ENCODE measurements at regions not wholly inside any gene's neighbourhood (a gene's known extent, or its start where the extent isn't known, plus 50 kb on each side); places are given as distances from the start of the nearest gene placed in this dataset.

GRCh38 chr2:64315291-64315960, 138.5 kb upstream of the LGALSL start:
- no peaks in the 10 kb centered on the region for H3K79me1 ChIP-seq (replicated peaks; ENCODE audit: low read length, poor library complexity, severe bottlenecking)
- WGBS = 90% methylated on average over 6 of the region's 6 CpGs
- no peak overlapping the region for H3K9ac ChIP-seq (ENCODE audit: low read length)
- no peak overlapping the region for H3K27ac ChIP-seq (ENCODE audit: low read length, poor library complexity, severe bottlenecking)
- H3K14ac ChIP-seq (ENCODE audit: low read length in 2 of 2) = no peak overlapping the region
- H2BK120ac ChIP-seq (ENCODE audit: low read depth, low read length) = no peak overlapping the region
- no peak overlapping the region for H4K8ac ChIP-seq (ENCODE audit: low read length)
- H2AFZ ChIP-seq (ENCODE audit: low read depth, low read length) = no peak overlapping the region
- no peak overlapping the region for H2BK15ac ChIP-seq (ENCODE audit: low read depth, poor library complexity, severe bottlenecking)
- H3K27me3 ChIP-seq (ENCODE audit: control insufficient read depth in 1 of 2, insufficient read depth in 1 of 2, low read length in 2 of 2) = peaks cover 15 to 17% of the 10 kb centered on the region in 2 experiments
- no peak overlapping the region for H3K4me2 ChIP-seq (ENCODE audit: low read length, poor library complexity, severe bottlenecking)
- no peak overlapping the region for H3K18ac ChIP-seq (ENCODE audit: low read depth in 1 of 2, low read length in 2 of 2)
- H2BK5ac ChIP-seq (ENCODE audit: low read depth, low read length, poor library complexity, severe bottlenecking) = no peak overlapping the region
- no peaks in the 10 kb centered on the region for H3K9me3 ChIP-seq (ENCODE audit: control insufficient read depth, low read length)
- DNase-seq = no peak
- H2BK12ac ChIP-seq (ENCODE audit: low read length in 2 of 2) = no peak overlapping the region
- no peak overlapping the region for H3K4me3 ChIP-seq (ENCODE audit: insufficient read depth in 1 of 2, low read depth in 1 of 2, low read length in 2 of 2)
- H3K4me1 ChIP-seq (ENCODE audit: control insufficient read depth, insufficient read depth, low read depth, low read length) = peaks cover 2% of the 10 kb centered on the region
- H3K4ac ChIP-seq (ENCODE audit: low read depth in 1 of 2, low read length in 2 of 2) = no peak overlapping the region
- H4K91ac ChIP-seq (ENCODE audit: low read length) = no peak overlapping the region
- no peaks in the 10 kb centered on the region for H3K36me3 ChIP-seq (ENCODE audit: control insufficient read depth in 1 of 2, insufficient read depth in 2 of 2, low read depth in 1 of 2, low read length in 2 of 2)
- no peak overlapping the region for H3K23ac ChIP-seq (ENCODE audit: low read length in 2 of 2)
- no peak overlapping the region for H2AK5ac ChIP-seq (ENCODE audit: low read length, severe bottlenecking)

GRCh38 chr2:64317707-64318475, 136.1 kb upstream of the LGALSL start:
- H3K4me2 ChIP-seq (ENCODE audit: low read length, poor library complexity, severe bottlenecking) = no peak overlapping the region
- H3K14ac ChIP-seq (ENCODE audit: low read length in 2 of 2) = no peak overlapping the region
- no peak overlapping the region for H2BK5ac ChIP-seq (ENCODE audit: low read depth, low read length, poor library complexity, severe bottlenecking)
- whole genome bisulfite sequencing = 75% methylated on average over 1 of the region's 2 CpGs
- H2AFZ ChIP-seq (ENCODE audit: low read depth, low read length) = no peak overlapping the region
- H2BK12ac ChIP-seq (ENCODE audit: low read length in 2 of 2) = no peak overlapping the region
- no peak overlapping the region for H2AK5ac ChIP-seq (ENCODE audit: low read length, severe bottlenecking)
- H3K23ac ChIP-seq (ENCODE audit: low read length in 2 of 2) = no peak overlapping the region
- H3K9ac ChIP-seq (ENCODE audit: low read length) = no peak overlapping the region
- no peak overlapping the region for H3K27ac ChIP-seq (ENCODE audit: low read length, poor library complexity, severe bottlenecking)
- H3K4me3 ChIP-seq (ENCODE audit: insufficient read depth in 1 of 2, low read depth in 1 of 2, low read length in 2 of 2) = no peak overlapping the region
- no peak overlapping the region for H3K18ac ChIP-seq (ENCODE audit: low read depth in 1 of 2, low read length in 2 of 2)
- peaks cover 5% of the 10 kb centered on the region for H3K9me3 ChIP-seq (ENCODE audit: control insufficient read depth, low read length)
- H3K36me3 ChIP-seq (ENCODE audit: control insufficient read depth in 1 of 2, insufficient read depth in 2 of 2, low read depth in 1 of 2, low read length in 2 of 2) = no peaks in the 10 kb centered on the region
- H4K8ac ChIP-seq (ENCODE audit: low read length) = no peak overlapping the region
- no peak overlapping the region for H2BK120ac ChIP-seq (ENCODE audit: low read depth, low read length)
- H4K91ac ChIP-seq (ENCODE audit: low read length) = no peak overlapping the region
- H2BK15ac ChIP-seq (ENCODE audit: low read depth, poor library complexity, severe bottlenecking) = no peak overlapping the region
- no peak overlapping the region for H3K4ac ChIP-seq (ENCODE audit: low read depth in 1 of 2, low read length in 2 of 2)
- peaks cover 2% of the 10 kb centered on the region for H3K4me1 ChIP-seq (ENCODE audit: control insufficient read depth, insufficient read depth, low read depth, low read length)
- peaks cover 17 to 27% of the 10 kb centered on the region in 2 experiments for H3K27me3 ChIP-seq (ENCODE audit: control insufficient read depth in 1 of 2, insufficient read depth in 1 of 2, low read length in 2 of 2)
- no peak for DNase-seq
- H3K79me1 ChIP-seq (replicated peaks; ENCODE audit: low read length, poor library complexity, severe bottlenecking) = no peaks in the 10 kb centered on the region

- Histone ChIP-seq H3K4me1 (ENCODE audit: control insufficient read depth, insufficient read depth, low read depth, low read length) (peaks cover 2% of the 10 kb centered on the region), H3K27me3 (ENCODE audit: control insufficient read depth in 1 of 2, insufficient read depth in 1 of 2, low read length in 2 of 2) (peaks cover 21 to 31% of the 10 kb centered on the region in 2 experiments), H2BK15ac (ENCODE audit: low read depth, poor library complexity, severe bottlenecking) (no peak overlapping the region), H4K8ac (ENCODE audit: low read length) (no peak overlapping the region), H3K4me2 (ENCODE audit: low read length, poor library complexity, severe bottlenecking) (no peak overlapping the region), H3K4ac (ENCODE audit: low read depth in 1 of 2, low read length in 2 of 2) (no peak overlapping the region), H4K91ac (ENCODE audit: low read length) (no peak overlapping the region), H2BK12ac (ENCODE audit: low read length in 2 of 2) (no peak overlapping the region), H3K18ac (ENCODE audit: low read depth in 1 of 2, low read length in 2 of 2) (no peak overlapping the region), H3K23ac (ENCODE audit: low read length in 2 of 2) (no peak overlapping the region), H3K36me3 (ENCODE audit: control insufficient read depth in 1 of 2, insufficient read depth in 2 of 2, low read depth in 1 of 2, low read length in 2 of 2) (no peaks in the 10 kb centered on the region), H2BK5ac (ENCODE audit: low read depth, low read length, poor library complexity, severe bottlenecking) (no peak overlapping the region), H3K79me1 (replicated peaks; ENCODE audit: low read length, poor library complexity, severe bottlenecking) (no peaks in the 10 kb centered on the region), H3K4me3 (ENCODE audit: insufficient read depth in 1 of 2, low read depth in 1 of 2, low read length in 2 of 2) (no peak overlapping the region), H2AFZ (ENCODE audit: low read depth, low read length) (no peak overlapping the region), H2AK5ac (ENCODE audit: low read length, severe bottlenecking) (no peak overlapping the region), H2BK120ac (ENCODE audit: low read depth, low read length) (no peak overlapping the region), H3K14ac (ENCODE audit: low read length in 2 of 2) (no peak overlapping the region), H3K9ac (ENCODE audit: low read length) (no peak overlapping the region), H3K9me3 (ENCODE audit: control insufficient read depth, low read length) (peaks cover 5% of the 10 kb centered on the region), H3K27ac (ENCODE audit: low read length, poor library complexity, severe bottlenecking) (no peak overlapping the region)
- no peak for DNase-seq
- WGBS = 81% methylated on average over 1 of the region's 1 CpG
Measured at GRCh38 chr2:64318476-64318748, 135.6 kb upstream of the LGALSL start.

GRCh38 chr2:64319896-64320295, 134.1 kb upstream of the LGALSL start:
- H3K4me1 ChIP-seq (ENCODE audit: control insufficient read depth, insufficient read depth, low read depth, low read length) = peaks cover 2% of the 10 kb centered on the region
- H2BK5ac ChIP-seq (ENCODE audit: low read depth, low read length, poor library complexity, severe bottlenecking) = no peak overlapping the region
- no peak overlapping the region for H3K4me3 ChIP-seq (ENCODE audit: insufficient read depth in 1 of 2, low read depth in 1 of 2, low read length in 2 of 2)
- no peak for DNase-seq
- H3K27me3 ChIP-seq (ENCODE audit: control insufficient read depth in 1 of 2, insufficient read depth in 1 of 2, low read length in 2 of 2) = peaks cover 28 to 31% of the 10 kb centered on the region in 2 experiments
- H3K14ac ChIP-seq (ENCODE audit: low read length in 2 of 2) = no peak overlapping the region
- no peak overlapping the region for H3K4ac ChIP-seq (ENCODE audit: low read depth in 1 of 2, low read length in 2 of 2)
- no peak overlapping the region for H2BK120ac ChIP-seq (ENCODE audit: low read depth, low read length)
- no peak overlapping the region for H3K9ac ChIP-seq (ENCODE audit: low read length)
- no peak overlapping the region for H3K27ac ChIP-seq (ENCODE audit: low read length, poor library complexity, severe bottlenecking)
- no peak overlapping the region for H3K4me2 ChIP-seq (ENCODE audit: low read length, poor library complexity, severe bottlenecking)
- peaks cover 5% of the 10 kb centered on the region for H3K9me3 ChIP-seq (ENCODE audit: control insufficient read depth, low read length)
- H2BK15ac ChIP-seq (ENCODE audit: low read depth, poor library complexity, severe bottlenecking) = no peak overlapping the region
- no peak overlapping the region for H3K18ac ChIP-seq (ENCODE audit: low read depth in 1 of 2, low read length in 2 of 2)
- H2AK5ac ChIP-seq (ENCODE audit: low read length, severe bottlenecking) = no peak overlapping the region
- no peak overlapping the region for H4K91ac ChIP-seq (ENCODE audit: low read length)
- WGBS = 93% methylated on average over 3 of the region's 3 CpGs
- H4K8ac ChIP-seq (ENCODE audit: low read length) = no peak overlapping the region
- no peaks in the 10 kb centered on the region for H3K79me1 ChIP-seq (replicated peaks; ENCODE audit: low read length, poor library complexity, severe bottlenecking)
- H3K23ac ChIP-seq (ENCODE audit: low read length in 2 of 2) = no peak overlapping the region
- H2BK12ac ChIP-seq (ENCODE audit: low read length in 2 of 2) = no peak overlapping the region
- H3K36me3 ChIP-seq (ENCODE audit: control insufficient read depth in 1 of 2, insufficient read depth in 2 of 2, low read depth in 1 of 2, low read length in 2 of 2) = no peaks in the 10 kb centered on the region
- no peak overlapping the region for H2AFZ ChIP-seq (ENCODE audit: low read depth, low read length)
